GM23338 (cell line): ENCODE measurements at regions not wholly inside any gene's neighbourhood (a gene's known extent, or its start where the extent isn't known, plus 50 kb on each side); places are given as distances from the start of the nearest gene placed in this dataset.

ENCODE experiments used
- ATAC-seq: fragments of 200-7000 bp; cut with Tn5 transposase; 3 replicates; pipeline ENCODE4 v1.9.1; 2020
- DNase-seq: peaks from one replicate; pipeline ENCODE4 v3.0.0-alpha.2; 2015; ENCODE audit warnings: low spot score
- H2AFZ ChIP-seq: fragments of 200-600 bp; sonication (generic); 2 replicates; pipeline ENCODE4 v1.8.0; 2016; ENCODE audit warnings: antibody characterized with exemption, mild to moderate bottlenecking, moderate library complexity
- H3F3A ChIP-seq: fragments of 200-600 bp; sonication (generic); replicated peaks from 2 replicates; pipeline ENCODE4 v1.8.0; 2017; ENCODE audit warnings: antibody characterized with exemption, mixed run types, low read depth
- H3K27ac ChIP-seq: fragments of 200-600 bp; sonication (generic); 2 replicates; pipeline ENCODE4 v1.6.1; 2016; ENCODE audit warnings: low read depth
- H3K27me3 ChIP-seq: fragments of 200-600 bp; sonication (generic); 2 replicates; pipeline ENCODE4 v1.8.0; 2016; ENCODE audit warnings: mild to moderate bottlenecking, mixed run types, moderate library complexity; ENCODE audit not compliant: insufficient read depth
- H3K36me3 ChIP-seq: fragments of 200-600 bp; sonication (generic); 2 replicates; pipeline ENCODE4 v1.8.0; 2016; ENCODE audit warnings: mild to moderate bottlenecking; ENCODE audit not compliant: insufficient read depth
- H3K4me1 ChIP-seq: fragments of 200-600 bp; sonication (generic); 2 replicates; pipeline ENCODE4 v1.8.0; 2016; ENCODE audit warnings: mild to moderate bottlenecking, moderate library complexity; ENCODE audit not compliant: insufficient read depth
- H3K4me2 ChIP-seq: fragments of 200-600 bp; sonication (generic); 2 replicates; pipeline ENCODE4 v1.7.1; 2017; ENCODE audit warnings: mixed run types
- H3K4me3 ChIP-seq: fragments of 200-600 bp; sonication (generic); 2 replicates; pipeline ENCODE4 v1.6.1; 2016; ENCODE audit warnings: mixed run types
- H3K79me2 ChIP-seq: fragments of 200-600 bp; sonication (generic); replicated peaks from 2 replicates; pipeline ENCODE4 v1.8.0; 2017; ENCODE audit warnings: mild to moderate bottlenecking; ENCODE audit not compliant: insufficient read depth
- H3K9me2 ChIP-seq: fragments of 200-600 bp; sonication (generic); 2 replicates; pipeline ENCODE4 v1.8.0; 2017; ENCODE audit not compliant: insufficient read depth
- H4K20me1 ChIP-seq: fragments of 200-600 bp; sonication (generic); replicated peaks from 2 replicates; pipeline ENCODE4 v1.8.0; 2017; ENCODE audit warnings: mild to moderate bottlenecking; ENCODE audit not compliant: insufficient read depth
- H3K27ac Mint-ChIP-seq: 2 replicates; pipeline ENCODE4 v1.8.0; 2020; ENCODE audit warnings: inconsistent platforms, mild to moderate bottlenecking, moderate library complexity, mixed read lengths
- H3K27me3 Mint-ChIP-seq: 3 replicates; pipeline ENCODE4 v1.8.0; 2022; ENCODE audit warnings: low read depth, mild to moderate bottlenecking, moderate library complexity, mixed read lengths, inconsistent platforms; ENCODE audit not compliant: insufficient read depth, poor library complexity
- H3K36me3 Mint-ChIP-seq: 3 replicates; pipeline ENCODE4 v1.8.0; 2021; ENCODE audit warnings: low read depth, mild to moderate bottlenecking, inconsistent platforms, moderate library complexity, mixed read lengths
- H3K4me1 Mint-ChIP-seq: 3 replicates; pipeline ENCODE4 v1.8.0; 2020; ENCODE audit warnings: mild to moderate bottlenecking, inconsistent platforms, mixed read lengths
- H3K4me3 Mint-ChIP-seq: 3 replicates; pipeline ENCODE4 v1.8.0; 2021; ENCODE audit warnings: moderate library complexity, mild to moderate bottlenecking, inconsistent platforms, mixed read lengths
- H3K9me3 Mint-ChIP-seq: 3 replicates; pipeline ENCODE4 v1.8.0; 2020; ENCODE audit warnings: moderate library complexity, mild to moderate bottlenecking, inconsistent platforms, mixed read lengths
- CREB1 ChIP-seq: fragments of 250-450 bp; sonication (Bioruptor Pico); IDR thresholded peaks from 2 replicates; pipeline ENCODE4 v1.5.0; 2020; ENCODE audit warnings: low read depth, mild to moderate bottlenecking, moderate library complexity
- EZH2 ChIP-seq: fragments of 200-600 bp; sonication (generic); IDR thresholded peaks from one replicate; pipeline ENCODE4 v1.8.0; 2017; ENCODE audit warnings: antibody characterized with exemption, mild to moderate bottlenecking, low read depth; ENCODE audit not compliant: unreplicated experiment
- EZH2phosphoT487 ChIP-seq: fragments of 200-600 bp; sonication (generic); IDR thresholded peaks from one replicate; pipeline ENCODE4 v1.8.1; 2018; ENCODE audit warnings: antibody characterized with exemption; ENCODE audit not compliant: unreplicated experiment
- JUNB ChIP-seq: IDR thresholded peaks from one replicate; pipeline ENCODE4 v1.6.1; 2016; ENCODE audit warnings: antibody characterized with exemption; ENCODE audit not compliant: unreplicated experiment
- NANOG ChIP-seq: IDR thresholded peaks from 2 replicates; pipeline ENCODE4 v1.6.1; 2016; ENCODE audit warnings: antibody characterized with exemption, borderline replicate concordance
- POLR2AphosphoS5 ChIP-seq: IDR thresholded peaks from 2 replicates; pipeline ENCODE4 v1.6.1; 2016; ENCODE audit warnings: antibody characterized with exemption, low read depth
- STAT1 ChIP-seq: IDR thresholded peaks from one replicate; pipeline ENCODE4 v1.6.1; 2016; ENCODE audit warnings: antibody characterized with exemption; ENCODE audit not compliant: unreplicated experiment
- ZNF114 ChIP-seq: fragments of 250-450 bp; sonication (Bioruptor Pico); IDR thresholded peaks from 2 replicates; pipeline ENCODE4 v1.5.0; 2020; ENCODE audit warnings: mild to moderate bottlenecking, moderate library complexity
- ZNF331 ChIP-seq: fragments of 250-450 bp; sonication (Bioruptor Pico); IDR thresholded peaks from 2 replicates; pipeline ENCODE4 v1.5.0; 2020; ENCODE audit warnings: low read depth, mild to moderate bottlenecking, moderate library complexity
- TF ChIP-seq, protein P1 (sequence below): IDR thresholded peaks from one replicate; pipeline ENCODE4 v1.6.1; 2018; ENCODE audit warnings: antibody characterized with exemption; ENCODE audit not compliant: unreplicated experiment
- TF ChIP-seq, protein P2 (sequence below), 2 experiments: fragments of 200-600 bp in 1 of 2; sonication (generic) in 1 of 2; conservative IDR thresholded peaks; 2 replicates each; pipeline versions ENCODE4 v1.5.1 to v1.6.1; 2016 to 2017; ENCODE audit warnings: antibody characterized with exemption in 2 of 2, low read depth in 2 of 2, mild to moderate bottlenecking in 2 of 2, moderate library complexity in 1 of 2
- TF ChIP-seq, protein P3 (sequence below): IDR thresholded peaks from 2 replicates; pipeline ENCODE4 v1.6.1; 2016; ENCODE audit warnings: antibody characterized with exemption
- TF ChIP-seq, protein P4 (sequence below): fragments of 250-450 bp; sonication (Bioruptor Pico); IDR thresholded peaks from 2 replicates; pipeline ENCODE4 v1.5.0; 2020; ENCODE audit warnings: mild to moderate bottlenecking, moderate library complexity

DNA sequence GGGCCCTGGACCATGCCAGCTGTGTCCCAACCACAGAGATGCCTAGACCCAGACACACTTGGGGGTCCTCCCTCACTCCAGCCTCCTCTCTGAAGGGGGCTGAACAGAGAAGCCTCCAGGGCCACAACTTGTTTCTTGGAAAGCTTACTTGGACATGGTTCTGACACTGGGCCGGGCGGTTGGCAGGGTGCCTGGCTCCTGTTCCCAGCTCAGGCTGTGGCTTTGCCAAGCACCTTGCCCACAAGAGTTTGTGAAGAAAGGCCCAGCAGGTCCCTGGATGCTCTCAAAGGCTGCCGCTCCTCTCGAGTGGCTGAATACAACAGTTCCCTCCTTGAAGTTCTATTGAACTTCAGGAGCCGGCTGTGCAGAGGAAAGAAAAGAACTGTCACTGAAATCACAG lies 181.6 kb downstream of the PTPN20 start (continued):
- TF ChIP-seq, protein P1, sequence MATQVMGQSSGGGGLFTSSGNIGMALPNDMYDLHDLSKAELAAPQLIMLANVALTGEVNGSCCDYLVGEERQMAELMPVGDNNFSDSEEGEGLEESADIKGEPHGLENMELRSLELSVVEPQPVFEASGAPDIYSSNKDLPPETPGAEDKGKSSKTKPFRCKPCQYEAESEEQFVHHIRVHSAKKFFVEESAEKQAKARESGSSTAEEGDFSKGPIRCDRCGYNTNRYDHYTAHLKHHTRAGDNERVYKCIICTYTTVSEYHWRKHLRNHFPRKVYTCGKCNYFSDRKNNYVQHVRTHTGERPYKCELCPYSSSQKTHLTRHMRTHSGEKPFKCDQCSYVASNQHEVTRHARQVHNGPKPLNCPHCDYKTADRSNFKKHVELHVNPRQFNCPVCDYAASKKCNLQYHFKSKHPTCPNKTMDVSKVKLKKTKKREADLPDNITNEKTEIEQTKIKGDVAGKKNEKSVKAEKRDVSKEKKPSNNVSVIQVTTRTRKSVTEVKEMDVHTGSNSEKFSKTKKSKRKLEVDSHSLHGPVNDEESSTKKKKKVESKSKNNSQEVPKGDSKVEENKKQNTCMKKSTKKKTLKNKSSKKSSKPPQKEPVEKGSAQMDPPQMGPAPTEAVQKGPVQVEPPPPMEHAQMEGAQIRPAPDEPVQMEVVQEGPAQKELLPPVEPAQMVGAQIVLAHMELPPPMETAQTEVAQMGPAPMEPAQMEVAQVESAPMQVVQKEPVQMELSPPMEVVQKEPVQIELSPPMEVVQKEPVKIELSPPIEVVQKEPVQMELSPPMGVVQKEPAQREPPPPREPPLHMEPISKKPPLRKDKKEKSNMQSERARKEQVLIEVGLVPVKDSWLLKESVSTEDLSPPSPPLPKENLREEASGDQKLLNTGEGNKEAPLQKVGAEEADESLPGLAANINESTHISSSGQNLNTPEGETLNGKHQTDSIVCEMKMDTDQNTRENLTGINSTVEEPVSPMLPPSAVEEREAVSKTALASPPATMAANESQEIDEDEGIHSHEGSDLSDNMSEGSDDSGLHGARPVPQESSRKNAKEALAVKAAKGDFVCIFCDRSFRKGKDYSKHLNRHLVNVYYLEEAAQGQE = no peak
- TF ChIP-seq STAT1 = no peak
- TF ChIP-seq NANOG = no peak
- TF ChIP-seq CREB1 (CRISPR knock-in tag) = no peak
- TF ChIP-seq, protein P2, sequence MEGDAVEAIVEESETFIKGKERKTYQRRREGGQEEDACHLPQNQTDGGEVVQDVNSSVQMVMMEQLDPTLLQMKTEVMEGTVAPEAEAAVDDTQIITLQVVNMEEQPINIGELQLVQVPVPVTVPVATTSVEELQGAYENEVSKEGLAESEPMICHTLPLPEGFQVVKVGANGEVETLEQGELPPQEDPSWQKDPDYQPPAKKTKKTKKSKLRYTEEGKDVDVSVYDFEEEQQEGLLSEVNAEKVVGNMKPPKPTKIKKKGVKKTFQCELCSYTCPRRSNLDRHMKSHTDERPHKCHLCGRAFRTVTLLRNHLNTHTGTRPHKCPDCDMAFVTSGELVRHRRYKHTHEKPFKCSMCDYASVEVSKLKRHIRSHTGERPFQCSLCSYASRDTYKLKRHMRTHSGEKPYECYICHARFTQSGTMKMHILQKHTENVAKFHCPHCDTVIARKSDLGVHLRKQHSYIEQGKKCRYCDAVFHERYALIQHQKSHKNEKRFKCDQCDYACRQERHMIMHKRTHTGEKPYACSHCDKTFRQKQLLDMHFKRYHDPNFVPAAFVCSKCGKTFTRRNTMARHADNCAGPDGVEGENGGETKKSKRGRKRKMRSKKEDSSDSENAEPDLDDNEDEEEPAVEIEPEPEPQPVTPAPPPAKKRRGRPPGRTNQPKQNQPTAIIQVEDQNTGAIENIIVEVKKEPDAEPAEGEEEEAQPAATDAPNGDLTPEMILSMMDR (conservative IDR thresholded peaks at IDR 0.05; ENCODE audit: low read depth in 2 of 2) = no peak
- no peak for TF ChIP-seq EZH2phosphoT487
- no peak for TF ChIP-seq ZNF331 (CRISPR knock-in tag)
- TF ChIP-seq, protein P3, sequence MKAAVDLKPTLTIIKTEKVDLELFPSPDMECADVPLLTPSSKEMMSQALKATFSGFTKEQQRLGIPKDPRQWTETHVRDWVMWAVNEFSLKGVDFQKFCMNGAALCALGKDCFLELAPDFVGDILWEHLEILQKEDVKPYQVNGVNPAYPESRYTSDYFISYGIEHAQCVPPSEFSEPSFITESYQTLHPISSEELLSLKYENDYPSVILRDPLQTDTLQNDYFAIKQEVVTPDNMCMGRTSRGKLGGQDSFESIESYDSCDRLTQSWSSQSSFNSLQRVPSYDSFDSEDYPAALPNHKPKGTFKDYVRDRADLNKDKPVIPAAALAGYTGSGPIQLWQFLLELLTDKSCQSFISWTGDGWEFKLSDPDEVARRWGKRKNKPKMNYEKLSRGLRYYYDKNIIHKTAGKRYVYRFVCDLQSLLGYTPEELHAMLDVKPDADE = no peak
- TF ChIP-seq JUNB = no peak

DNA sequence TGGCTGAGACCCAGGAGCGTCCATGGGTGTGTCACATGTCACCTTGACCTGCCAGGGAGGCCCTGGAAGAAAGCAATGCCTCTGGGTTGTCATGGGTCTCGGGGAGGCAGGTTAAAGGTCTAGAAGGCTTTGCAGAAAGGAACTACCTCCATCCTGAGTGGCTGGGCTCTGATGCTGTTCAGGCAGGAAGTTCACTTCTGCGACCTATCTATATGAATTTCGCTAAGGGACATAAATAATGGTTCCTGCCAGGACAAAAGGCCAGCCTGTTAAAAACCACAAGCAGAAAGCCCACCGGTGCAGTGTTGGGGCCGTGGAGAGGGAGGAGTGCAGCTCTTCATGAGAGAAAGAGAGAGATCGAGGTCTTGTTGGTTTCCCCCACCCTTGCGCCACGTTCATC lies 182.9 kb downstream of the PTPN20 start:
- peaks cover 6% of the 10 kb centered on the region for H3K27me3 Mint-ChIP-seq
- Histone ChIP-seq H3K4me2 (no peak overlapping the region), H3F3A (no peaks in the 10 kb centered on the region), H3K4me3 (no peak overlapping the region), H3K27ac (no peak overlapping the region), H4K20me1 (no peaks in the 10 kb centered on the region), H3K9me2 (peaks cover 14% of the 10 kb centered on the region; the same call in 1 of the 2 replicates), H3K36me3 (no peaks in the 10 kb centered on the region), H3K79me2 (no peaks in the 10 kb centered on the region), H3K27me3 (no peaks in the 10 kb centered on the region), H2AFZ (no peak overlapping the region), H3K4me1 (no peaks in the 10 kb centered on the region)
- H3K27ac Mint-ChIP-seq = no peak overlapping the region
- no peaks in the 10 kb centered on the region for H3K4me1 Mint-ChIP-seq
- H3K4me3 Mint-ChIP-seq = no peak overlapping the region
- DNase-seq (no peak), ATAC-seq (no peak)
- H3K9me3 Mint-ChIP-seq = peaks cover 17% of the 10 kb centered on the region
- no peaks in the 10 kb centered on the region; the same call in 2 of the 3 replicates for H3K36me3 Mint-ChIP-seq
- TF ChIP-seq EZH2 (no peak), NANOG (no peak), STAT1 (no peak), JUNB (no peak), CREB1 (CRISPR knock-in tag) (no peak), POLR2AphosphoS5 (no peak), ZNF114 (no peak)
- TF ChIP-seq, protein P4, sequence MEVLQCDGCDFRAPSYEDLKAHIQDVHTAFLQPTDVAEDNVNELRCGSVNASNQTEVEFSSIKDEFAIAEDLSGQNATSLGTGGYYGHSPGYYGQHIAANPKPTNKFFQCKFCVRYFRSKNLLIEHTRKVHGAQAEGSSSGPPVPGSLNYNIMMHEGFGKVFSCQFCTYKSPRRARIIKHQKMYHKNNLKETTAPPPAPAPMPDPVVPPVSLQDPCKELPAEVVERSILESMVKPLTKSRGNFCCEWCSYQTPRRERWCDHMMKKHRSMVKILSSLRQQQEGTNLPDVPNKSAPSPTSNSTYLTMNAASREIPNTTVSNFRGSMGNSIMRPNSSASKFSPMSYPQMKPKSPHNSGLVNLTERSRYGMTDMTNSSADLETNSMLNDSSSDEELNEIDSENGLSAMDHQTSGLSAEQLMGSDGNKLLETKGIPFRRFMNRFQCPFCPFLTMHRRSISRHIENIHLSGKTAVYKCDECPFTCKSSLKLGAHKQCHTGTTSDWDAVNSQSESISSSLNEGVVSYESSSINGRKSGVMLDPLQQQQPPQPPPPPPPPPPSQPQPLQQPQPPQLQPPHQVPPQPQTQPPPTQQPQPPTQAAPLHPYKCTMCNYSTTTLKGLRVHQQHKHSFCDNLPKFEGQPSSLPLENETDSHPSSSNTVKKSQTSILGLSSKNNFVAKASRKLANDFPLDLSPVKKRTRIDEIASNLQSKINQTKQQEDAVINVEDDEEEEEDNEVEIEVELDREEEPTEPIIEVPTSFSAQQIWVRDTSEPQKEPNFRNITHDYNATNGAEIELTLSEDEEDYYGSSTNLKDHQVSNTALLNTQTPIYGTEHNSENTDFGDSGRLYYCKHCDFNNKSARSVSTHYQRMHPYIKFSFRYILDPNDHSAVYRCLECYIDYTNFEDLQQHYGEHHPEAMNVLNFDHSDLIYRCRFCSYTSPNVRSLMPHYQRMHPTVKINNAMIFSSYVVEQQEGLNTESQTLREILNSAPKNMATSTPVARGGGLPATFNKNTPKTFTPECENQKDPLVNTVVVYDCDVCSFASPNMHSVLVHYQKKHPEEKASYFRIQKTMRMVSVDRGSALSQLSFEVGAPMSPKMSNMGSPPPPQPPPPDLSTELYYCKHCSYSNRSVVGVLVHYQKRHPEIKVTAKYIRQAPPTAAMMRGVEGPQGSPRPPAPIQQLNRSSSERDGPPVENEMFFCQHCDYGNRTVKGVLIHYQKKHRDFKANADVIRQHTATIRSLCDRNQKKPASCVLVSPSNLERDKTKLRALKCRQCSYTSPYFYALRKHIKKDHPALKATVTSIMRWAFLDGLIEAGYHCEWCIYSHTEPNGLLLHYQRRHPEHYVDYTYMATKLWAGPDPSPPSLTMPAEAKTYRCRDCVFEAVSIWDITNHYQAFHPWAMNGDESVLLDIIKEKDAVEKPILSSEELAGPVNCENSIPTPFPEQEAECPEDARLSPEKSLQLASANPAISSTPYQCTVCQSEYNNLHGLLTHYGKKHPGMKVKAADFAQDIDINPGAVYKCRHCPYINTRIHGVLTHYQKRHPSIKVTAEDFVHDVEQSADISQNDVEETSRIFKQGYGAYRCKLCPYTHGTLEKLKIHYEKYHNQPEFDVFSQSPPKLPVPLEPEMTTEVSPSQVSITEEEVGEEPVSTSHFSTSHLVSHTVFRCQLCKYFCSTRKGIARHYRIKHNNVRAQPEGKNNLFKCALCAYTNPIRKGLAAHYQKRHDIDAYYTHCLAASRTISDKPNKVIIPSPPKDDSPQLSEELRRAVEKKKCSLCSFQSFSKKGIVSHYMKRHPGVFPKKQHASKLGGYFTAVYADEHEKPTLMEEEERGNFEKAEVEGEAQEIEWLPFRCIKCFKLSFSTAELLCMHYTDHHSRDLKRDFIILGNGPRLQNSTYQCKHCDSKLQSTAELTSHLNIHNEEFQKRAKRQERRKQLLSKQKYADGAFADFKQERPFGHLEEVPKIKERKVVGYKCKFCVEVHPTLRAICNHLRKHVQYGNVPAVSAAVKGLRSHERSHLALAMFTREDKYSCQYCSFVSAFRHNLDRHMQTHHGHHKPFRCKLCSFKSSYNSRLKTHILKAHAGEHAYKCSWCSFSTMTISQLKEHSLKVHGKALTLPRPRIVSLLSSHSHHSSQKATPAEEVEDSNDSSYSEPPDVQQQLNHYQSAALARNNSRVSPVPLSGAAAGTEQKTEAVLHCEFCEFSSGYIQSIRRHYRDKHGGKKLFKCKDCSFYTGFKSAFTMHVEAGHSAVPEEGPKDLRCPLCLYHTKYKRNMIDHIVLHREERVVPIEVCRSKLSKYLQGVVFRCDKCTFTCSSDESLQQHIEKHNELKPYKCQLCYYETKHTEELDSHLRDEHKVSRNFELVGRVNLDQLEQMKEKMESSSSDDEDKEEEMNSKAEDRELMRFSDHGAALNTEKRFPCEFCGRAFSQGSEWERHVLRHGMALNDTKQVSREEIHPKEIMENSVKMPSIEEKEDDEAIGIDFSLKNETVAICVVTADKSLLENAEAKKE (CRISPR knock-in tag) = no peak
